Common myeloid progenitor, CD34-positive (primary cell): ENCODE measurements at regions not wholly inside any gene's neighbourhood (a gene's known extent, or its start where the extent isn't known, plus 50 kb on each side); places are given as distances from the start of the nearest gene placed in this dataset.

Source experiments
- CTCF ChIA-PET: fragments of 350-600 bp; sonication (Branson Sonifier 250); formaldehyde crosslinking; loops from one replicate; lab custom pipeline; 2021; ENCODE audit warnings: antibody characterized with exemption; lab: Charles Lee
- POLR2A ChIA-PET: fragments of 350-600 bp; sonication (Branson Sonifier 250); formaldehyde crosslinking; loops from one replicate; lab custom pipeline; 2021; ENCODE audit warnings: antibody characterized with exemption; lab: Charles Lee
- DNase-seq, 3 donors: peaks; one replicate each; pipeline versions ENCODE4 v3.0.0 to v3.0.0-alpha.2; 2013
- H3K27ac ChIP-seq, 2 experiments: 1 replicate in 1 of 2; 2 replicates in 1 of 2; pipeline ENCODE4 v1.7.0; 2013; ENCODE audit warnings: inconsistent platforms in 2 of 2, low read length in 2 of 2, mild to moderate bottlenecking in 2 of 2, low read depth in 1 of 2, moderate library complexity in 1 of 2; ENCODE audit not compliant: severe bottlenecking in 2 of 2, insufficient read depth in 1 of 2, poor library complexity in 1 of 2
- H3K27me3 ChIP-seq, 5 experiments: replicated peaks in 2 of 5; 1 replicate in 3 of 5; 2 replicates in 2 of 5; pipeline versions ENCODE4 v1.6.1 to v1.7.0; 2013; ENCODE audit warnings: low read length in 4 of 5, mild to moderate bottlenecking in 2 of 5, moderate library complexity in 2 of 5, inconsistent platforms in 1 of 5; ENCODE audit not compliant: insufficient read depth in 5 of 5, control insufficient read depth in 4 of 5
- H3K36me3 ChIP-seq, 4 experiments: 1 replicate in 2 of 4; 2 replicates in 2 of 4; pipeline versions ENCODE4 v1.6.1 to v1.7.0; 2013; ENCODE audit warnings: low read length in 3 of 4, control low read depth in 1 of 4, mild to moderate bottlenecking in 1 of 4; ENCODE audit not compliant: control insufficient read depth in 4 of 4, insufficient read depth in 4 of 4
- H3K4me1 ChIP-seq, 4 experiments: 1 replicate in 3 of 4; 2 replicates in 1 of 4; pipeline versions ENCODE4 v1.6.1 to v1.7.1; 2013; ENCODE audit warnings: low read length in 3 of 4, mild to moderate bottlenecking in 3 of 4, control low read depth in 1 of 4, inconsistent platforms in 1 of 4, moderate library complexity in 1 of 4; ENCODE audit not compliant: control insufficient read depth in 4 of 4, insufficient read depth in 4 of 4; ENCODE audit errors: control extremely low read depth in 1 of 4
- H3K4me3 ChIP-seq, 7 experiments: 1 replicate in 4 of 7; 2 replicates in 3 of 7; pipeline versions ENCODE4 v1.5.1 to v1.7.0; 2013; ENCODE audit warnings: mild to moderate bottlenecking in 7 of 7, low read length in 6 of 7, moderate library complexity in 6 of 7, inconsistent platforms in 2 of 7, low read depth in 2 of 7, control low read depth in 1 of 7; ENCODE audit not compliant: insufficient read depth in 4 of 7, control insufficient read depth in 1 of 7; ENCODE audit errors: extremely low read depth in 1 of 7
- H3K9me3 ChIP-seq, 5 experiments: 1 replicate in 4 of 5; 2 replicates in 1 of 5; pipeline versions ENCODE4 v1.6.1 to v1.7.1; 2013; ENCODE audit warnings: low read length in 4 of 5, mild to moderate bottlenecking in 2 of 5, inconsistent platforms in 1 of 5, low read depth in 1 of 5, moderate library complexity in 1 of 5; ENCODE audit not compliant: control insufficient read depth in 4 of 5, insufficient read depth in 2 of 5; ENCODE audit errors: control extremely low read depth in 1 of 5
- WGBS: methylation state at CpG from one replicate; pipeline ENCODE4 v1.1.5; 2013; ENCODE audit not compliant: insufficient coverage; 5-methylcytosine and 5-hydroxymethylcytosine counted together

GRCh38 chr7:25537662-25538375 lies 309.5 kb upstream of the NPVF start:
- H3K27me3 ChIP-seq, result peaks cover 0 to 2% (median 0%) of the 10 kb centered on the region in 5 experiments
- H3K27ac ChIP-seq, result no peak overlapping the region
- ChIA-PET CTCF (no interaction called here), POLR2A (no interaction called here)
- 100% methylated on average over 2 of the region's 3 CpGs for WGBS
- no peak overlapping the region for H3K4me3 ChIP-seq
- no peak for DNase-seq
- H3K36me3 ChIP-seq, result no peaks in the 10 kb centered on the region
- H3K4me1 ChIP-seq, result no peaks in the 10 kb centered on the region
- no peaks in the 10 kb centered on the region for H3K9me3 ChIP-seq

DNA sequence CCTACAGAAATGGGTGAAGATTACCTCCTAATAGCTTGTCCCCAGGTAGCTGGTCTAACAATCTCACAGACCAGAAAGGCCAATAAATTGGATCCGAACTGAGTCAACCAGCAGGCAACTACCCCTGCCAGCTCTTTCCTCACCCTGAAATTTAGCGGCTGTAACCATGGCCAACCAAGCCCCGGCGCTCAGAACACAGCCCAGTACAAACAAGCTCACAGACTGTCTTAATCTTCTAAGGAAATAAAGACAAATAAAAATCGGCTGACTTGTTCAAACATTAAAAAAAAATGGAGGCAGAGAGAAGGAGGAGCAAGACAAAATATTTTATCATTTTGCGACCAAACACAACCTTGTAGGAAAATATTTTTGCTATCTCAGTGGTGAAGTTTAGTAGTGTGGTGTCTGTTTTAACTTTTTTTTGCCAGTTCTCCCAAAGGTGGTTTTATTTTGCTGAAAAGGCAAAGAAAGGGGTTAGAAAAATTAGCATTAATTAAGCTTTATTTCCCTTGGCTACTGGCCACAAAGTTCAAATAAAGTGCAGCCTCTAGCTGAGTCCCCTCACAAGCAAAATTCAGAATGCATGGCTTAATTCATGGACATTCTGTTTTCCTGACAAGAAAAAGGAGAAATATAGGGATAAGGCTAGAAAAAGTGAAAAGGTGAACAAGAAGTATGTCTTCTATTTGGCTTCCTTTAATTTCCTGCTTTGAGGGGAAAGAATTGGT lies 313.0 kb upstream of the NPVF start:
- Histone ChIP-seq H3K9me3 (no peaks in the 10 kb centered on the region), H3K4me1 (no peaks in the 10 kb centered on the region), H3K36me3 (no peaks in the 10 kb centered on the region), H3K4me3 (no peak overlapping the region), H3K27me3 (peaks cover 0 to 2% (median 0%) of the 10 kb centered on the region in 5 experiments), H3K27ac (no peak overlapping the region)
- no peak for DNase-seq
- ChIA-PET POLR2A (no interaction called here), CTCF (no interaction called here)
- WGBS, result 96% methylated on average over 3 of the region's 6 CpGs

DNA sequence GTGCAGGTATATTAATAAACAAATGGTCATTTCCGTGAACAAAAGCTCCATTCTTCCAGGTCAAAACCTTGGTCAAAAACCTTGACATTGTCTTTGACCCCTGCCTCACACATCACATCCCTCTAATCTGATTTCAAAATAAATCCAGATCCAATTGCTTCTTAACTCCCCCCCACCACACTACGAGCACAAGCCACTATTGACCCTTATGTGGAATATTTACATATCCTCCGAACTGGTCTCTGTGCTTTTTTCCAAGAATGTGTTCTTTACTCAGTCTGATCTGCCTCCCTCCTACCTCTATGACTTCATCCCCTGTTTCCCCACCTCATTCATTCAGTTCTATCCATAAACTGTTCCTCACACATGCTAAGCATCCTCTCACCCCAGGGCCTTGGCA lies 313.6 kb upstream of the NPVF start:
- WGBS, result 96% methylated on average over 3 of the region's 3 CpGs
- Histone ChIP-seq H3K4me3 (no peak overlapping the region), H3K9me3 (no peaks in the 10 kb centered on the region), H3K27me3 (peaks cover 0 to 2% (median 0%) of the 10 kb centered on the region in 5 experiments), H3K27ac (no peak overlapping the region), H3K36me3 (no peaks in the 10 kb centered on the region), H3K4me1 (no peaks in the 10 kb centered on the region)
- POLR2A ChIA-PET, result no interaction called here
- DNase-seq, result no peak
- CTCF ChIA-PET, result no interaction called here

GRCh38 chr7:25543210-25543609 lies 314.9 kb upstream of the NPVF start:
- no peaks in the 10 kb centered on the region for H3K9me3 ChIP-seq
- no peak overlapping the region for H3K4me3 ChIP-seq
- ChIA-PET POLR2A (no interaction called here), CTCF (no interaction called here)
- WGBS, result 91% methylated on average over 7 of the region's 7 CpGs
- H3K27me3 ChIP-seq, result no peaks in the 10 kb centered on the region
- H3K4me1 ChIP-seq, result no peaks in the 10 kb centered on the region
- DNase-seq, result no peak
- H3K36me3 ChIP-seq, result no peaks in the 10 kb centered on the region
- H3K27ac ChIP-seq, result no peak overlapping the region

- POLR2A ChIA-PET, result no interaction called here
- CTCF ChIA-PET, result no interaction called here
- Histone ChIP-seq H3K9me3 (no peaks in the 10 kb centered on the region), H3K27me3 (no peaks in the 10 kb centered on the region), H3K36me3 (no peaks in the 10 kb centered on the region), H3K4me1 (no peaks in the 10 kb centered on the region), H3K4me3 (no peak overlapping the region), H3K27ac (no peak overlapping the region)
- DNase-seq, result no peak
- no CpG with 5 or more reads among the region's 2 CpGs for WGBS
Measured at GRCh38 chr7:25543798-25544197, 315.5 kb upstream of the NPVF start.

DNA sequence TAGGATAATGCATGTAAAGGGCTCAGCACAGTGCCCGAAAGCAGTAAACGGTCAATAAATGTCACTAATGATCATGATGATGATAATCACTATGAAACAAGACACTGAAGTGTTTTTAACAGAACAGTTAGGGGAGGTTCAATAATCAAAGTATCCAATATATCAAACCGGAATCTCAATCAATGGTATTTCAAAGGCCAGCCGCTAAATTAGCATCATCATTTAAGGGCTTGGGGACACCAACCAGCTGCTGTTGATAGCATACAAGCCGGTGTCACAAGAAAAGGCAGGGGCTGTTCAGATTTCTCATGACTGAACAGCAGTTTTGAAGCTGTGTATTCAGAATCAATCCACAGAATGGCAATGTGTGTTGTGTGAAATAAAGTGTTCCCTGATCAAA lies 316.0 kb upstream of the NPVF start:
- H3K36me3 ChIP-seq, result no peaks in the 10 kb centered on the region
- no peaks in the 10 kb centered on the region for H3K9me3 ChIP-seq
- H3K4me3 ChIP-seq, result no peak overlapping the region
- ChIA-PET CTCF (no interaction called here), POLR2A (interaction anchor here (0.6 kb wide), 1 partner anchor 132 kb away, joined by 3 read pairs; no protein-coding TSS in a partner anchor)
- 94% methylated on average over 3 of the region's 5 CpGs for WGBS
- H3K4me1 ChIP-seq, result no peaks in the 10 kb centered on the region
- DNase-seq, result no peak
- H3K27me3 ChIP-seq, result no peaks in the 10 kb centered on the region
- no peak overlapping the region for H3K27ac ChIP-seq
